ENCODE measurements at regions not wholly inside any gene's neighbourhood (a gene's known extent, or its start where the extent isn't known, plus 50 kb on each side); places are given as distances from the start of the nearest gene placed in this dataset.

- DNase-seq: peak; percentile 46 to 65 (median 60)
Observed at GRCh38 chr1:65687428-65688214, 105.1 kb upstream of the PDE4B start.

- DNase-seq: no peak
Observed at GRCh38 chr1:65688215-65688566, 104.5 kb upstream of the PDE4B start.

- DNase-seq: no peak
Observed at GRCh38 chr1:65688848-65689247, 103.8 kb upstream of the PDE4B start.

DNA sequence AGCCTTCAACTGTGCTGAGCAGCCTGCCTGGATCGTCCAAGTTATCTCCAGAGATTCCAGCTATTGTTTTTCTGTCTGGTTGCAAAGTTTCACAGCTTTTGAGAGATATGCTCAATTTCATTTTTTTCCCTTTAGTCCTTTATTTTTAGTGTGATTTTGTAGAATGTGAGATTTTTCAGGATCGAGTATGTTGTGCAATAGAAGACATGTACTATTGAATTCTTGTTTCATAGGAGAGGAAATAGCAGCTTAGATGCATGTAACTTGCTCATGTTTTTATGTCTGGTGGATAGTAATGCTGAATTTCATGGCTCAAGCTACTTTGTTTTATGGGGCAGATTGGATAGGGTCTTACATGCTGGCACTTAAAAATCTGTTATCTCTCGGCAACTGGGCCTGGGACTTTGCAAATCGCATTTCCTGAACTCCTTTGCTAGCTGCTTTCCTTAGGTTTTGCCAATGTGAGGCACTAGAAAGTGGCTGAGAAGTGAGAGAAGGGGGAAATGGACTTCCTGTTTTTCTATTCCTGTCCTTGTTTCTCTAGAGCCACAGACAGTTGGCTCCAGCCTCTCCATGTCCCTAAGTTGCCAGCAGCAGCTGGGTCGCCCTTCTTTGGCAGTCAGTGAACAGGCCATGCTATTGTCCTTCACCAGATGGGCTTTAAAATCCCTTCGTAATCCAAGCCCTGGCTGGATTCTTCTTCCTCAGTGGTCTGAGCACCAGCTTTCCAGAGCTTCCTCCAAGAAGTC lies 101.4 kb upstream of the PDE4B start:
- DNase-seq: no peak

GRCh38 chr1:65691972-65692371 lies 100.7 kb upstream of the PDE4B start:
- no peak for DNase-seq

DNA sequence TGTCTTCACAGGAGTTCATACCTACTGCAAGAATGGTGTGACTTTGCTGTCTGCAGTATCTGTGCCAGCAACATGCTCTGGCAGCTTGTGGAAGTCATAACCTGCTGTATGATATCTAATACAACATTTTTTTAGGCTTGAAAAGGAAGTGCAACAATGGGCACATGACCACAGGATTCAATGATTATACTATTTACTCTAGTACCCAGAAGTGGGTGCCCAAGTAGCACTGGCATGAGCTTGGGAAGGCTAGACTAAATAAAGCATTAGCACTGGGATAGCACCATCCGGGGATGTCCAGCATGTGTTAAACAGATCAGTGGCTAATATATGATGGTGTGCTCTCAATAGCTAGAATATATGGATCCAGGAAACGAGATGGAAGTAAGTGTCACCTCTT lies 98.6 kb upstream of the PDE4B start:
- DNase-seq: no peak

DNA sequence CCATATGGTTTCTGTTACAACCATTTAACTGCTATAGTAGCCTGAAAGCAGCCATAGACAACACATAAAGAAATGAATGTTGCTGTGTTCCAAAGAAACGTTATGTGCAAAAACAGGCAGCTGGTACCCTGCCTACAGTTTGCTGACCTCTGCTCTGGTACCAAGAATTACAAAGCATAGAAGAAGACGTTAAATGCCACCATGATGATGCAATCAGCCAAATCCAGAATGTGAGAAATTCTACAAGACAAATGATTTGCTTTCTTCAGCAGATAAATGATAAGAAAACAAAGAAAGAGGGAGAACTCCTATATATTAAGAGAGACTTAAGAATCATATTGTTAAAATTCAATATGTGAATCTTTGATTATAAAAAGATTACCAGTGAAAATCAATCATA lies 97.8 kb upstream of the PDE4B start:
- DNase-seq: no peak

DNA sequence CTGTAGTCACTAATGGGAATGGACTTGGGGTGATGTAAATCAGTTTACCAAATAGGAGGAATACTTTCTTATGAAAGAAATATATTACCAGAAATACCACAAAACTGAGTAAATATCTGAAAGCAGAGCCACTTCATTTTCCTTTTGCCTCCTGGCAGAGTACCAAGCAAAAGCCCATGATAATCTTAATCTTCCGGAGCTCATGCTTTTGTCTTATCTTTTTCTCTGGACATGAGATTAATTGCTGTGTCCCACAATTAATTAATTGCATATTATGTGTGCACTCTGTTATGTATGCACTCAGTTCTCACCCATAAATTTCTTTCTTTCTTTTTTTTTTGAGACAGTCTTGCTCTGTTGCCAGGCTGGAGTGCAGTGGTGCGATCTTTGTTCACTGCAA lies 94.1 kb upstream of the PDE4B start:
- DNase-seq: no peak

DNA sequence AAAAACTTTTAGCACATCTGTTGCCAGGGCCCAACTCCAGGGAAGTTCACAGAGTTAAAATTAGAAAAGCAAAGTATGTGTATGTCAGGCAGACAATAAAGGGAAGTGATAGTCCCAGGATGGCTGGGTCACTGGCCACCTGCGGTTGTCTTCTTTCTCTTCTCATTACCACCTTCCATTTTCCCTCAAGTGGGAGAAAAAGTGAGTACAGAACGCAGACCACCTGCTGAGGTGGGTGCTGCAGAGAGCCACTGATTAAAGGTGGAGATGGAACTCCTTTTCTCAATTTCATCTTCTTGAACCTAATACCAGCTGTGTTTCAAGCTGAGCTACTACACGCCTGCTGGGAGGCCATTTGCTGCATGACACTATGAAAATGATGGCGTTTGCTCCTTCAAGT lies 88.8 kb upstream of the PDE4B start:
- no peak for DNase-seq

GRCh38 chr1:65704318-65704717 lies 88.4 kb upstream of the PDE4B start:
- no peak for DNase-seq

- no peak for DNase-seq
Observed at GRCh38 chr1:65717815-65718454, 74.8 kb upstream of the PDE4B start.

- no peak for DNase-seq
Observed at GRCh38 chr1:65719391-65719790, 73.3 kb upstream of the PDE4B start.

DNA sequence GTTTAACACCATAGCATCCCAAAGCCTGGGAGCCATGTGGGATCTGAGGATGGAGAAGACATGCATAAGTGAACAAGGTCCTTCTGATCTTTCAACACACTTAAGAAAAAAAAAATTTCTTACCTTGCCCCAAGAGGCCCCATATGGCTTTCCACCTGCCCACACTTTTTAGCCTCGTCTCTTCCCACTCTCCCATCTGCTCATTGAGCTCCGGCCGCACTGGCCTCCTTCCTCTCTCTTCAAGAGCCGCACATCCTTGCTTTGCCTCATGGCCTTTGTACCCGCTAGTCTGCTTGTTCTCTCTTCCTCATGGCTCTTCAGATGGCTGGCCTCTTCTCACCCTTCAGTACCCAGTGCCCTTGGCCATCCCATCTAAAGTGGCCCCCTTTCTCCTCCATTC lies 70.2 kb upstream of the PDE4B start:
- no peak for DNase-seq

DNA sequence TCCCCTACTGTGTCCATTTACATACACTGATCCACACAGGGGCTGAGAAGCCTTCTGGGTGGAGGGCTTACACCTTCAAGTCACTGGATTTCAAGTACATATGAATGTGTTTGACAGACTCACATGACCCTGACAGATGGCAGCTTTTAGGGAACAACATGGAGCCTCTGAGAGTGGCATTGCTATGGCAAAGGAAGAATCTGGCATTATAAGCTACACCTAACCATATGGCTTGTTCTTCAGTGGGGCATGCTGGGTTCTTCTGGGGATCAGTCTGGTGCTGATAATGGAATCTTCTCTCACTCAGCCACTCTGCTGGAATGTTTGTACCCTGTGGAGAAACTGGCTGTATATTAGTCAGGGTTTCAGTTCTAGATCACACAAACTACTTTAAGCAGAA lies 68.5 kb upstream of the PDE4B start:
- no peak for DNase-seq

DNA sequence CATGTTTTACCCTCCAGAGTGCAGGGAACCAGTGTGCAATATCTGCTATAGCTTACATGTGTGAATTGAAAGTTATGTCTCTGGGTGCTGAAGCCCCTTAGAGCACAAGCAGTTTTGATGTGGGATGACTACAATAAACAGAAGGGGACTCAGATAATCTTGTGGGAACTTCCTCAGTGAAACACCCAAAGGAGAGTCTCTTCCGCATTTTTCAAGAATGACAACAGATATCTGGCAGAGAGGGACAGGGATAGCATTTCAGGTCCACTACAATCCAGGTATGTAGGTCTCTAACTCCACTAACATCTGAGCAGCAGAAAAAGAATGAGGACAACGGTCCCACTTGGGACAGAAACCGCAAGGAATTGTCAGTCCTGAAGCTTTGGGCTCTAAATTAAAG lies 67.6 kb upstream of the PDE4B start:
- DNase-seq: no peak

- no peak for DNase-seq
Observed at GRCh38 chr1:65728504-65728903, 64.2 kb upstream of the PDE4B start.

DNA sequence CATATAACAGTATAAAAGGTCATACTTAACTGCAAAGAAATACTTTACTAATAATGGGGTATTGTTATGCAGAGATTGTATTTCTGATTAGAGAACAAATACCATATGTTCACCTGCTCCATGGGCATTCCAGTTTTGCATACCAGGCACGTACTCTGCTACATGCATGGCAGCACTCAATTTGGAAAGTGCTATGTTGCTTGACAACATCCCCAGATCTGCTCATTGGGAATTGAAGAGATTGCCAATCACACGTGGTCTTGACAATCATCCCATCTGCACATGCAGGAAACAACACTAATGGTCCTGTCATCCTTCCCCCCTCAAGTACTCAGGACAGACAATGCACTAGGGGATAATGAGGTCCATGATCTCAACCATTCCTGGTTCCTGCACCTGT lies 63.4 kb upstream of the PDE4B start:
- no peak for DNase-seq

- no peak for DNase-seq
Observed at GRCh38 chr1:65734979-65735378, 57.7 kb upstream of the PDE4B start.

GRCh38 chr1:65741993-65742392 lies 50.7 kb upstream of the PDE4B start:
- no peak for DNase-seq

Data from activated naive CD4-positive, alpha-beta T cell (primary cell).